ENCODE measurements at regions not wholly inside any gene's neighbourhood (a gene's known extent, or its start where the extent isn't known, plus 50 kb on each side); places are given as distances from the start of the nearest gene placed in this dataset.

GRCh38 chr9:89234205-89235067 lies 55.8 kb upstream of the SHC3 start:
- H3K9me3 Mint-ChIP-seq: no peaks in the 10 kb centered on the region
- peaks cover 4% of the 10 kb centered on the region for H3K36me3 Mint-ChIP-seq (ENCODE audit: insufficient read depth)
- ATAC-seq (replicated peaks; ENCODE audit: extremely low read depth, poor library complexity, severe bottlenecking) (no peak), DNase-seq (ENCODE audit: low spot score in 2 of 2) (no peak)
- peak overlapping the region; percentile 16 for H3K4me3 Mint-ChIP-seq
- peaks cover 14% of the 10 kb centered on the region for H3K4me1 Mint-ChIP-seq
- no peak overlapping the region for H3K27ac Mint-ChIP-seq (ENCODE audit: low read depth)
- peaks cover 59% of the 10 kb centered on the region for H3K27me3 Mint-ChIP-seq

GRCh38 chr9:89236955-89237573 lies 58.4 kb upstream of the SHC3 start:
- Mint-ChIP-seq H3K36me3 (ENCODE audit: insufficient read depth) (peaks cover 4% of the 10 kb centered on the region), H3K4me3 (no peak overlapping the region), H3K4me1 (peaks cover 14% of the 10 kb centered on the region), H3K27ac (ENCODE audit: low read depth) (no peak overlapping the region), H3K9me3 (no peaks in the 10 kb centered on the region), H3K27me3 (peaks cover 78% of the 10 kb centered on the region)
- DNase-seq (ENCODE audit: low spot score in 2 of 2): no peak
- ATAC-seq (replicated peaks; ENCODE audit: extremely low read depth, poor library complexity, severe bottlenecking): no peak

- ATAC-seq (replicated peaks; ENCODE audit: extremely low read depth, poor library complexity, severe bottlenecking) (no peak), DNase-seq (ENCODE audit: low spot score in 2 of 2) (no peak)
- no peaks in the 10 kb centered on the region for H3K9me3 Mint-ChIP-seq
- H3K4me3 Mint-ChIP-seq: no peak overlapping the region
- peaks cover 14% of the 10 kb centered on the region for H3K4me1 Mint-ChIP-seq
- H3K27me3 Mint-ChIP-seq: peaks cover 79% of the 10 kb centered on the region
- no peak overlapping the region for H3K27ac Mint-ChIP-seq (ENCODE audit: low read depth)
- peaks cover 4% of the 10 kb centered on the region for H3K36me3 Mint-ChIP-seq (ENCODE audit: insufficient read depth)
These were observed 59.8 kb upstream of the SHC3 start for GRCh38 chr9:89238424-89238823.

GRCh38 chr9:89243296-89244061 lies 64.9 kb upstream of the SHC3 start:
- H3K36me3 Mint-ChIP-seq (ENCODE audit: insufficient read depth): no peaks in the 10 kb centered on the region
- no peaks in the 10 kb centered on the region for H3K4me1 Mint-ChIP-seq
- H3K27ac Mint-ChIP-seq (ENCODE audit: low read depth): no peak overlapping the region
- ATAC-seq (replicated peaks; ENCODE audit: extremely low read depth, poor library complexity, severe bottlenecking) (no peak), DNase-seq (ENCODE audit: low spot score in 2 of 2) (no peak)
- no peaks in the 10 kb centered on the region for H3K9me3 Mint-ChIP-seq
- H3K27me3 Mint-ChIP-seq: peaks cover 40% of the 10 kb centered on the region
- no peak overlapping the region for H3K4me3 Mint-ChIP-seq

- no peaks in the 10 kb centered on the region for H3K36me3 Mint-ChIP-seq (ENCODE audit: insufficient read depth)
- DNase-seq (ENCODE audit: low spot score in 2 of 2) (no peak), ATAC-seq (replicated peaks; ENCODE audit: extremely low read depth, poor library complexity, severe bottlenecking) (no peak)
- no peak overlapping the region for H3K27ac Mint-ChIP-seq (ENCODE audit: low read depth)
- peaks cover 8% of the 10 kb centered on the region for H3K27me3 Mint-ChIP-seq
- no peak overlapping the region for H3K4me3 Mint-ChIP-seq
- no peaks in the 10 kb centered on the region for H3K4me1 Mint-ChIP-seq
- no peaks in the 10 kb centered on the region for H3K9me3 Mint-ChIP-seq
These were observed 64.2 kb upstream of the CKS2 start for GRCh38 chr9:89246840-89247239.

GRCh38 chr9:89247431-89248353 lies 63.3 kb upstream of the CKS2 start:
- no peak overlapping the region for H3K27ac Mint-ChIP-seq (ENCODE audit: low read depth)
- H3K4me1 Mint-ChIP-seq: no peaks in the 10 kb centered on the region
- DNase-seq (ENCODE audit: low spot score in 2 of 2) (no peak), ATAC-seq (replicated peaks; ENCODE audit: extremely low read depth, poor library complexity, severe bottlenecking) (no peak)
- H3K9me3 Mint-ChIP-seq: no peaks in the 10 kb centered on the region
- H3K27me3 Mint-ChIP-seq: no peaks in the 10 kb centered on the region
- no peaks in the 10 kb centered on the region for H3K36me3 Mint-ChIP-seq (ENCODE audit: insufficient read depth)
- H3K4me3 Mint-ChIP-seq: no peak overlapping the region

- no peaks in the 10 kb centered on the region for H3K4me1 Mint-ChIP-seq
- no peak overlapping the region for H3K4me3 Mint-ChIP-seq
- no peaks in the 10 kb centered on the region for H3K36me3 Mint-ChIP-seq (ENCODE audit: insufficient read depth)
- H3K27ac Mint-ChIP-seq (ENCODE audit: low read depth): no peak overlapping the region
- no peaks in the 10 kb centered on the region for H3K27me3 Mint-ChIP-seq
- ATAC-seq (replicated peaks; ENCODE audit: extremely low read depth, poor library complexity, severe bottlenecking) (no peak), DNase-seq (ENCODE audit: low spot score in 2 of 2) (no peak)
- H3K9me3 Mint-ChIP-seq: no peaks in the 10 kb centered on the region
These were observed 62.0 kb upstream of the CKS2 start for GRCh38 chr9:89249001-89249400.

GRCh38 chr9:89252651-89253267 lies 58.2 kb upstream of the CKS2 start:
- H3K27ac Mint-ChIP-seq (ENCODE audit: low read depth): no peak overlapping the region
- DNase-seq (ENCODE audit: low spot score in 2 of 2) (no peak), ATAC-seq (replicated peaks; ENCODE audit: extremely low read depth, poor library complexity, severe bottlenecking) (no peak)
- no peaks in the 10 kb centered on the region for H3K36me3 Mint-ChIP-seq (ENCODE audit: insufficient read depth)
- H3K27me3 Mint-ChIP-seq: no peaks in the 10 kb centered on the region
- no peaks in the 10 kb centered on the region for H3K4me1 Mint-ChIP-seq
- no peaks in the 10 kb centered on the region for H3K9me3 Mint-ChIP-seq
- no peak overlapping the region for H3K4me3 Mint-ChIP-seq

GRCh38 chr9:89254058-89254772 lies 56.8 kb upstream of the CKS2 start:
- H3K27me3 Mint-ChIP-seq: no peaks in the 10 kb centered on the region
- H3K4me1 Mint-ChIP-seq: no peaks in the 10 kb centered on the region

GRCh38 chr9:89254773-89255125 lies 56.2 kb upstream of the CKS2 start:
- no peak overlapping the region for H3K4me3 Mint-ChIP-seq
- no peak overlapping the region for H3K27ac Mint-ChIP-seq (ENCODE audit: low read depth)
- no peaks in the 10 kb centered on the region for H3K4me1 Mint-ChIP-seq
- no peaks in the 10 kb centered on the region for H3K9me3 Mint-ChIP-seq
- no peaks in the 10 kb centered on the region for H3K27me3 Mint-ChIP-seq
- ATAC-seq (replicated peaks; ENCODE audit: extremely low read depth, poor library complexity, severe bottlenecking) (no peak), DNase-seq (ENCODE audit: low spot score in 2 of 2) (no peak)
- H3K36me3 Mint-ChIP-seq (ENCODE audit: insufficient read depth): no peaks in the 10 kb centered on the region

More at GRCh38 chr9:89254058-89254772, 56.8 kb upstream of the CKS2 start:
- Mint-ChIP-seq H3K27ac (ENCODE audit: low read depth) (no peak overlapping the region), H3K9me3 (no peaks in the 10 kb centered on the region), H3K36me3 (ENCODE audit: insufficient read depth) (no peaks in the 10 kb centered on the region), H3K4me3 (no peak overlapping the region)
- no peak for ATAC-seq (replicated peaks; ENCODE audit: extremely low read depth, poor library complexity, severe bottlenecking)
- no peak for DNase-seq (ENCODE audit: low spot score in 2 of 2)

GRCh38 chr9:89256225-89256624 lies 54.8 kb upstream of the CKS2 start:
- no peak overlapping the region for H3K27ac Mint-ChIP-seq (ENCODE audit: low read depth)
- no peaks in the 10 kb centered on the region for H3K9me3 Mint-ChIP-seq
- no peaks in the 10 kb centered on the region for H3K27me3 Mint-ChIP-seq
- ATAC-seq (replicated peaks; ENCODE audit: extremely low read depth, poor library complexity, severe bottlenecking) (no peak), DNase-seq (ENCODE audit: low spot score in 2 of 2) (no peak)
- no peaks in the 10 kb centered on the region for H3K36me3 Mint-ChIP-seq (ENCODE audit: insufficient read depth)
- no peaks in the 10 kb centered on the region for H3K4me1 Mint-ChIP-seq
- no peak overlapping the region for H3K4me3 Mint-ChIP-seq

Data from central memory CD8-positive, alpha-beta T cell (primary cell).